SKM-1 treated with dmso at 0.1 percent for 144 hours (cell line): ENCODE measurements at regions not wholly inside any gene's neighbourhood (a gene's known extent, or its start where the extent isn't known, plus 50 kb on each side); places are given as distances from the start of the nearest gene placed in this dataset.

Experiments used
- DNase-seq: peaks from one replicate; lab custom pipeline; 2025; ENCODE audit not compliant: unreplicated experiment; lab: John Stamatoyannopoulos, UW

- no peak for DNase-seq
Observed at GRCh38 chr22:47854680-47855079, 1092.2 kb downstream of the TBC1D22A start.

GRCh38 chr22:47854251-47854650, 1091.8 kb downstream of the TBC1D22A start:
- no peak for DNase-seq

- no peak for DNase-seq
Observed at GRCh38 chr22:47853750-47854149, 1091.3 kb downstream of the TBC1D22A start.

GRCh38 chr22:47851586-47851985, 1089.1 kb downstream of the TBC1D22A start:
- DNase-seq: no peak

GRCh38 chr22:47850644-47851151, 1088.2 kb downstream of the TBC1D22A start:
- no peak for DNase-seq

GRCh38 chr22:47849576-47849975, 1087.1 kb downstream of the TBC1D22A start:
- DNase-seq: no peak

GRCh38 chr22:47848184-47848920, 1085.9 kb downstream of the TBC1D22A start:
- no peak for DNase-seq

GRCh38 chr22:47847131-47847890, 1084.9 kb downstream of the TBC1D22A start:
- DNase-seq: no peak

- DNase-seq: no peak
Observed at GRCh38 chr22:47846206-47846605, 1083.8 kb downstream of the TBC1D22A start.

GRCh38 chr22:47842119-47842518, 1079.7 kb downstream of the TBC1D22A start:
- no peak for DNase-seq

GRCh38 chr22:47841156-47841555, 1078.7 kb downstream of the TBC1D22A start:
- DNase-seq: no peak

GRCh38 chr22:47839595-47840227, 1077.3 kb downstream of the TBC1D22A start:
- no peak for DNase-seq

GRCh38 chr22:47837703-47838102, 1075.3 kb downstream of the TBC1D22A start:
- DNase-seq: no peak

- no peak for DNase-seq
Observed at GRCh38 chr22:47836957-47837356, 1074.5 kb downstream of the TBC1D22A start.

- DNase-seq: no peak
Observed at GRCh38 chr22:47835726-47836125, 1073.3 kb downstream of the TBC1D22A start.

GRCh38 chr22:47826016-47826415, 1063.6 kb downstream of the TBC1D22A start:
- no peak for DNase-seq

GRCh38 chr22:47822422-47822821, 1060.0 kb downstream of the TBC1D22A start:
- DNase-seq: no peak

GRCh38 chr22:47818496-47818895, 1056.0 kb downstream of the TBC1D22A start:
- DNase-seq: no peak

- DNase-seq: no peak
Observed at GRCh38 chr22:47817380-47817779, 1054.9 kb downstream of the TBC1D22A start.

GRCh38 chr22:47816863-47817210, 1054.4 kb downstream of the TBC1D22A start:
- DNase-seq: no peak

GRCh38 chr22:47816121-47816862, 1053.8 kb downstream of the TBC1D22A start:
- no peak for DNase-seq
